Prostate gland (tissue), 2 donors: ENCODE measurements at regions not wholly inside any gene's neighbourhood (a gene's known extent, or its start where the extent isn't known, plus 50 kb on each side); places are given as distances from the start of the nearest gene placed in this dataset.

Experiments
- DNase-seq: peaks from one replicate; pipeline ENCODE4 v3.0.0-alpha.2; 2019; ENCODE audit warnings: low spot score
- H3K27ac ChIP-seq, 2 donors: fragments of 200-600 bp; sonication (generic); 2 replicates each; pipeline ENCODE4 v1.5.1; 2017 to 2019
- H3K27me3 ChIP-seq: fragments of 200-600 bp; sonication (generic); replicated peaks from 2 replicates; pipeline ENCODE4 v1.5.1; 2019; ENCODE audit not compliant: insufficient read depth
- H3K36me3 ChIP-seq, 2 donors: fragments of 200-600 bp; sonication (generic); 1 replicate in 1 of 2; 2 replicates in 1 of 2; pipeline versions ENCODE4 v1.5.1 to v1.8.1; 2017 to 2019
- H3K4me1 ChIP-seq: fragments of 200-600 bp; sonication (generic); replicated peaks from 2 replicates; pipeline ENCODE4 v1.5.1; 2019
- H3K4me3 ChIP-seq, 2 donors: fragments of 200-600 bp; sonication (generic); 2 replicates each; pipeline ENCODE4 v1.5.1; 2017 to 2019
- H3K9me3 ChIP-seq: fragments of 200-600 bp; sonication (generic); 2 replicates; pipeline ENCODE4 v1.5.1; 2017
- POLR2A ChIP-seq: fragments of 450-650 bp; IDR thresholded peaks from one replicate; pipeline ENCODE4 v1.6.1; 2016; ENCODE audit warnings: antibody characterized with exemption, mild to moderate bottlenecking
- POLR2AphosphoS5 ChIP-seq: sonication (generic); formaldehyde crosslinking; IDR thresholded peaks from one replicate; pipeline ENCODE4 v1.6.1; 2017; ENCODE audit warnings: antibody characterized with exemption
- WGBS: methylation state at CpG from one replicate; pipeline ENCODE4 v1.1.5; 2018; 5-methylcytosine and 5-hydroxymethylcytosine counted together
- intact Hi-C: fragments of 100-400 bp; cut with DNase I; formaldehyde crosslinking; loops from one replicate; pipeline ENCODE4 v1.14.2; 2022
- TF ChIP-seq, protein P1 (sequence below), 4 experiments: fragments of 200-600 bp in 2 of 4; fragments of 450-650 bp in 2 of 4; sonication (generic) in 2 of 4; IDR thresholded peaks; 1 replicate in 3 of 4; 2 replicates in 1 of 4; pipeline ENCODE4 v1.5.1; 2016 to 2019; ENCODE audit warnings: antibody characterized with exemption in 4 of 4, mild to moderate bottlenecking in 2 of 4, moderate library complexity in 2 of 4

GRCh38 chr6:98002678-98003077 lies 719.7 kb upstream of the MMS22L start:
- no peak for DNase-seq
- Histone ChIP-seq H3K4me1 (no peaks in the 10 kb centered on the region), H3K9me3 (no peaks in the 10 kb centered on the region), H3K36me3 (no peaks in the 10 kb centered on the region), H3K27me3 (no peaks in the 10 kb centered on the region), H3K4me3 (no peak overlapping the region), H3K27ac (no peak overlapping the region)
- intact Hi-C loops: no loop called here
- 96% methylated on average over 1 of the region's 1 CpG for WGBS
- TF ChIP-seq, protein P1, sequence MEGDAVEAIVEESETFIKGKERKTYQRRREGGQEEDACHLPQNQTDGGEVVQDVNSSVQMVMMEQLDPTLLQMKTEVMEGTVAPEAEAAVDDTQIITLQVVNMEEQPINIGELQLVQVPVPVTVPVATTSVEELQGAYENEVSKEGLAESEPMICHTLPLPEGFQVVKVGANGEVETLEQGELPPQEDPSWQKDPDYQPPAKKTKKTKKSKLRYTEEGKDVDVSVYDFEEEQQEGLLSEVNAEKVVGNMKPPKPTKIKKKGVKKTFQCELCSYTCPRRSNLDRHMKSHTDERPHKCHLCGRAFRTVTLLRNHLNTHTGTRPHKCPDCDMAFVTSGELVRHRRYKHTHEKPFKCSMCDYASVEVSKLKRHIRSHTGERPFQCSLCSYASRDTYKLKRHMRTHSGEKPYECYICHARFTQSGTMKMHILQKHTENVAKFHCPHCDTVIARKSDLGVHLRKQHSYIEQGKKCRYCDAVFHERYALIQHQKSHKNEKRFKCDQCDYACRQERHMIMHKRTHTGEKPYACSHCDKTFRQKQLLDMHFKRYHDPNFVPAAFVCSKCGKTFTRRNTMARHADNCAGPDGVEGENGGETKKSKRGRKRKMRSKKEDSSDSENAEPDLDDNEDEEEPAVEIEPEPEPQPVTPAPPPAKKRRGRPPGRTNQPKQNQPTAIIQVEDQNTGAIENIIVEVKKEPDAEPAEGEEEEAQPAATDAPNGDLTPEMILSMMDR (IDR thresholded peaks at IDR 0.05): no peak
- no peak for TF ChIP-seq POLR2A
- no peak for TF ChIP-seq POLR2AphosphoS5

DNA sequence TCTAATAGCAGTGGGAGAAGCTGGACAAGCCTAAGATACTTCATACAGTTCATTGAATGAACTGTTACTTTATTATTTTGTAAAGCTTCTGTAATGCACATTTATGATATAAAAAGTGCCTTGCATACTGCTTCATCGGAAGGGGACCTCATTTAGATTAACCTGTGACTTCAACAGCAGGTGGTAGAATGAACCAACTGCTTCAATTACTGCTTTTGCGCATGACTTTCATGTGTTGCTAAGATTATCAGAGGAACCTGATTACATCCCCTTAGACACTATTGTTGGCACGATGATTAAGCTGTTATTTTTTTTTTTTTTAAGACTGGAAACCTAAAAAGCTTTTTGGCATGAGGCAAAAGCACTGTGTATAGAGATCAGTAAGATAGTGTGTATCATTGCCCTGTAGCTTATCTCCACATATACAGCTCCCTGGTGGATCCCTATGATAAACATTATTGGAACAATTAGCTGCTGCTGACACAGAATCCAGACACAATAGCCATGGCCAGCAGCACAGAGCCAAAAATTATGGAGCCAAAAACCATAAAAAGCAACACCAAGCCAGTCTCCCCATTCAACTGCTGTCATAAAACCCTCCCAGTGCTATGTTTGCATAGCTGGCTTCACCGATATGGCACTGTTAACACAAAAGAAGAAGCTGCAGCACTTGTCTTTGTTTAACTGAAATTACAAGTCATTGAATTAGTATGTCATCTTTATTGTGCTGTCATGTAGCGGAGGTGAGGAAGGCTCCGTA lies 731.6 kb upstream of the MMS22L start:
- no peaks in the 10 kb centered on the region for H3K9me3 ChIP-seq
- TF ChIP-seq POLR2AphosphoS5: no peak
- no peak for TF ChIP-seq POLR2A
- TF ChIP-seq, protein P1 (IDR thresholded peaks at IDR 0.05): no peak
- no peak overlapping the region for H3K4me3 ChIP-seq
- no peaks in the 10 kb centered on the region for H3K4me1 ChIP-seq
- no peaks in the 10 kb centered on the region for H3K27me3 ChIP-seq
- no peaks in the 10 kb centered on the region for H3K36me3 ChIP-seq
- DNase-seq: no peak
- 14% methylated on average over 6 of the region's 6 CpGs for WGBS
- intact Hi-C loops: no loop called here
- H3K27ac ChIP-seq: no peak overlapping the region

DNA sequence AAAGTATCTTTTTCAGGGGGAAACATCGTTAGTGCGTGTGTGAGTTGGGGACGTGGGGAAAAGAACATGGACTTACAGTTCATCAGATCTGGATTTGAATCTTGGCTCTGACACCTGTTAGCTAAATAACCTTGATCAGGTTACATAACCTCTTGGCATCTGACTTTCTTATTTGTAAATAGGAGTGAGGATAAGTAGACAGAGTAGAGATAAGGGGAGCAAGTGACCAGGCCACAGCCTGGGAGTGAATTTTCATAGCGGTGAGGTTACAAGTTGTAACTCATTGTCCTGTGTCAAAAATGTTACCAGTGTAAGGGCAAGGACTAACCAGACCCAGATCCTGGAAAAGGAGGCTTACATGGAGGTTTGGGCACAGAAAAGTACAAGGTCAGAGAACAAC lies 733.5 kb upstream of the MMS22L start:
- Histone ChIP-seq H3K4me3 (no peak overlapping the region), H3K27ac (no peak overlapping the region), H3K36me3 (no peaks in the 10 kb centered on the region), H3K27me3 (no peaks in the 10 kb centered on the region), H3K9me3 (no peaks in the 10 kb centered on the region), H3K4me1 (no peaks in the 10 kb centered on the region)
- no peak for DNase-seq
- TF ChIP-seq POLR2AphosphoS5 (no peak), POLR2A (no peak)
- TF ChIP-seq, protein P1 (IDR thresholded peaks at IDR 0.05): no peak
- intact Hi-C loops: no loop called here
- 73% methylated on average over 4 of the region's 4 CpGs for WGBS

GRCh38 chr6:98020222-98020621 lies 737.2 kb upstream of the MMS22L start:
- WGBS: 41% methylated on average over 2 of the region's 2 CpGs

More at GRCh38 chr6:98020222-98020621, 737.2 kb upstream of the MMS22L start:
- Histone ChIP-seq H3K27me3 (no peaks in the 10 kb centered on the region), H3K4me1 (no peaks in the 10 kb centered on the region), H3K4me3 (no peak overlapping the region), H3K9me3 (no peaks in the 10 kb centered on the region), H3K27ac (no peak overlapping the region), H3K36me3 (no peaks in the 10 kb centered on the region)
- TF ChIP-seq POLR2AphosphoS5: no peak
- TF ChIP-seq POLR2A: no peak
- TF ChIP-seq, protein P1 (IDR thresholded peaks at IDR 0.05): no peak
- DNase-seq: no peak
- intact Hi-C loops: no loop called here
